ENCODE measurements at regions not wholly inside any gene's neighbourhood (a gene's known extent, or its start where the extent isn't known, plus 50 kb on each side); places are given as distances from the start of the nearest gene placed in this dataset.

DNA sequence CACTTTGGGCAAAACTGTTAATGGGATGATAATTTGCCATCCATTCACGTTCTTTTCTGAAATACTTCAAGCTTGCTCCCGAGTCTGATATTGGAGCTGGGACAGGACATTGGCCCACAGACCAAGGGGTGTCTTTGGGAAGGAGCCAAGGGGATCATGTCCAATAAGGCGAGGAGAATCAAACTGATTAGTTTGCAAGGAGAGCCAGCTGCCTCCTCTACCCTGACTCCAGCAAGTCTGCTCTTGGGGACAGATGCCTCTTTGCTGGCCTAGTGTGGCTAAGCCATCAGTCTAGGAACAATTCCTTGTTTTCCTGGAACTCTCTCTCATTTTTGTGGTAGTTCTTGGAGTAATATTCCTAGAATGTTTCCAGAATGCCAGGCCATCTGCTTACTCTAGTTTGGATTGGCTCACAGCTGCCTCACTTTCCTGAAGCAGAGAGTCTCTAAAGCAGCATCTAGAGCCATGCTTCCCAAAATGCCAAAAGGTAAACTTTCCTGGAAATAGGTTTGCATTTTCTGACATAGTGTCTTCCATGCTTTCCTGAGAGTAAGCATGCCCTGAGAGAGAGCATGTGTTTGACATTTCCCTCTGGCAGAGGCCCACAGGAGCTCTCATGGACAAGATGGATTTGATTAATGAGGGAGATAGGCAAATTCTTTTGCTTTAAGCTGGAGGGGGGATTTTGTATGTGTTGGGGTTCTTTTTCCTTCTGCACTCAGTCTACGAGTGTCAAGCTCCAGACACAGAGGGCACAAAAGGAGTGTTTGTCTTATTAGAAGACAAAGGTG lies 145.6 kb downstream of the GDAP2 start:
- TF ChIP-seq, protein P1, sequence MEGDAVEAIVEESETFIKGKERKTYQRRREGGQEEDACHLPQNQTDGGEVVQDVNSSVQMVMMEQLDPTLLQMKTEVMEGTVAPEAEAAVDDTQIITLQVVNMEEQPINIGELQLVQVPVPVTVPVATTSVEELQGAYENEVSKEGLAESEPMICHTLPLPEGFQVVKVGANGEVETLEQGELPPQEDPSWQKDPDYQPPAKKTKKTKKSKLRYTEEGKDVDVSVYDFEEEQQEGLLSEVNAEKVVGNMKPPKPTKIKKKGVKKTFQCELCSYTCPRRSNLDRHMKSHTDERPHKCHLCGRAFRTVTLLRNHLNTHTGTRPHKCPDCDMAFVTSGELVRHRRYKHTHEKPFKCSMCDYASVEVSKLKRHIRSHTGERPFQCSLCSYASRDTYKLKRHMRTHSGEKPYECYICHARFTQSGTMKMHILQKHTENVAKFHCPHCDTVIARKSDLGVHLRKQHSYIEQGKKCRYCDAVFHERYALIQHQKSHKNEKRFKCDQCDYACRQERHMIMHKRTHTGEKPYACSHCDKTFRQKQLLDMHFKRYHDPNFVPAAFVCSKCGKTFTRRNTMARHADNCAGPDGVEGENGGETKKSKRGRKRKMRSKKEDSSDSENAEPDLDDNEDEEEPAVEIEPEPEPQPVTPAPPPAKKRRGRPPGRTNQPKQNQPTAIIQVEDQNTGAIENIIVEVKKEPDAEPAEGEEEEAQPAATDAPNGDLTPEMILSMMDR (IDR thresholded peaks at IDR 0.05): no peak
- no peak for TF ChIP-seq POLR2A (IDR thresholded peaks at IDR 0.05)

Data from heart left ventricle (tissue), 13 donors.